Activated CD8-positive, alpha-beta memory T cell treated with anti-CD3 and anti-CD28 coated beads, Interleukin-2, amount 50 U/mL, for 4 hours (primary cell): ENCODE measurements at regions not wholly inside any gene's neighbourhood (a gene's known extent, or its start where the extent isn't known, plus 50 kb on each side); places are given as distances from the start of the nearest gene placed in this dataset.
"Not testable (repeated sequence)": the region's sequence is repeated elsewhere in the genome, so short reads cannot be mapped to it uniquely, and the experiment has no call there.

Experiments
- DNase-seq: peaks from one replicate; pipeline ENCODE4 v3.0.0-alpha.2; 2020

DNA sequence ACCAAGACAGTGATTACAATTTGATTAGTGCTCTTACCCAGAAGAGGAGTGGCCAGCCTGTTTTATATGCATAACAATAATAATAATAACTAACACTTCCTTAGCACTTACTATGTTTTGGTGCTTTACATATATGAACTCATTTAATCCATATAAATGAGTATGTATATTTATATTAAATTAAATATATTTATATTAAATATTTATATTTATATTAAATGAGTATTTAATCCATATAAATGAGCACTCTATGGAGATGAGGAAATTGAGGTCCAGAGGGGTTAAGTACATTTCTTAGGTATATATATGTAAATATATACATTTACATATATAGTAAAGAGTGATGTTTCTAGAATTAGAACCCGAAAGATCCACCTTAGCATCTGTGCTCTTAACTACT, 673.9 kb upstream of the ACVR2A start:
- no peak for DNase-seq

DNA sequence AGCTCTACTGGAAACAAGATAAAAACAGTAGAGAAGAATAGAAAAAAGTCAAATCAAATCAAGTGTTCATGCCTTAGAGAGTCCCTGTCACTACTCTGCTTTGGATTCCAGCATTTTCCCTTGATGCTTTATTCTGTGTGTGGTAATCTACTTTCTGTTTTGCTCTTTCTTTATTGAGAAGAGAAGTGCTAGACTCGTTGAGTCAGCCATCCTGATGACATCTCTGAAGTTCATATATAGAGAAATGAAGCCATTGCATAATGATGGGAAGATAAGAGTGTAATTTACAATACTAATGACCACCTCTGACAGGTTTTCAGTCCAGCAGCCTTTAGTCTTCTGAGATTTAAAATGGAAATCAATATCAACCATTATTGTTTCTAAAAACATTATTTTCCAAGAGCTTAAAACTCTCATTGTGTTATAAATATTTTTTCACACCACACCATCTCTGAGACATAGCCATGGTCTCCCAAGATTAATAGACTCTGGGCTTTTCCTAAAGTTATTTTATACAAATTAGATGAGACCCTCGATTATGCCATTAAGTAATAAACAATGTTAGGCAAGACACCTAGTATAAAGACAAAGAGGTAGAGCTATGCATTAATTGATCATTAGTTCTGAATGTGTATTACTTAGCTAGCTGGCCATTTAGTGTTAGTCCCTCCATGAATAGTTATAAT, 679.0 kb upstream of the ACVR2A start:
- no peak for DNase-seq

DNA sequence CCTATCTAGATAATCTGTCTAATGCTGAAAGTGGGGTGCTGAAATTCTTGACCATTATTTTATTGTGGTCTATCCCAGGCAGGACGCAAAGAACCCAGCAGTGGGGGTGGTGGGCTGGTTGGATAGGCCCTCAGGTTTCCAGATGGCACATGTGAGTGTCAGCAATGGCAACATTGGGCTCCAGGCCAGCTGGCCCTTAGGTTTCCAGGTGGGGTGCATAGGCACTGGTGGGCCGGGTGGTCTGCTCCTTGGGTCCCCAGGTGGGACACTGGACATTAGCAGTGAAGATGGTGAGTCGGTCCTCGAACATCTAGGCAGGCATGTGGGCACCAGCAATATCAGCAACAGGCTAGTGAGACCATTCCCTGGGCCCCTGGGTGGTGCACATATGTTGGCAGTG, 680.3 kb upstream of the ACVR2A start:
- no peak for DNase-seq

DNA sequence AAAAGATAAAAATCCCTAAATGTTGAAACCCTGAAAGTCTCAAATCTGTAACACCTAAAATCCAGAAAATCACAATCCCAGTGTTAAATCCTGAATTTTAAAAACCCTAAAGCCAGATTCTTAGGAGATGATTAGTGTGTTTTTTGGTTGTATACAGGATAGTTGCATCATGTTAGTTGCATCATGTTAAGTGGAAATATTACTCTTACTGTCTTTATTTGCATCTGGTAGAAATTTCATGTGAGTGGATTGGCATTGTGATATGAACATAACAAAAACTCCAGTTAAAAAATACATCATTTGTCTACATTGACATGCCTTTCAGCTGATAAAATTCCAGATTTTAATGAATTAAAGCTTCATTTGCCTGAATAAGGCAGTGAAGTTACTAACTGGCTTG, 683.1 kb upstream of the ACVR2A start:
- no peak for DNase-seq

DNA sequence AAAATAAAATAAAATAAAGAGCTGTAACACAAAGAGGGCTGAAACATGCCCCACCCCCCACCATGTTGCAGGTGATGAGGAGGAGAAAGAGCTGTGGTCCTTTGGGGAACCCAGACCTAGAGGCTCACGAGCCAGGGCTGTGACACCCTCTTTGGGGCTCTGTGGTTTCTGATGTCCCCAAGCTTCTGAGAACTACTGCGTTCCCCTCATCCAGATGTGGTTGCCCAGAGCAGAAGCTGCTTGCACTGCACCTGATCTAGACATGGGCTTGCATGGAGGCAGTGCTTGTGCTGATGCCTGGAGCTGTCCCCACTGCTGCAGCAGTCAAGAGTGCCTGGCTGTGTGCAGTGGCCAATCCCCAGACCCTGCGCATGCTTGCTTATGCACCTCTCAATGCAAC, 687.9 kb upstream of the ACVR2A start:
- DNase-seq, result no peak

DNA sequence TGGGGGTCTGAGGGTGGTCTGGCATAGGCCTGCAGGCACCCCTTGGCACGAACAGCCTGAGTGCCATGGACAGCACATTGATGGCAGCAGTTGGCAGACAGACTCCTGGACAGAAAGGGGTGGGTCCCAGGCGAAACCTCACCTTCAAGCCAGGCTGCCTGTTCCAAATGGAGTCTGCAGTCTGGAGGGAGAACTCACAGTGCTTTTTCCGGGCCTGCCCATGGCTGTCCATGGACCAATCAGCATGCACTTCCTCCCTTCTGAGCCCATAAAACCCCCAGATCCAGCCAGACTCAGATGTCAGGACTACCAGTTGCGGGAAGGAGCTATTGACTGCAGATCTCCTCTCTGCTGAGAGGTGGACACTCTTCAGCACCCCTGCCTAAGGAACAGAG, 694.6 kb upstream of the ACVR2A start:
- no peak for DNase-seq

DNA sequence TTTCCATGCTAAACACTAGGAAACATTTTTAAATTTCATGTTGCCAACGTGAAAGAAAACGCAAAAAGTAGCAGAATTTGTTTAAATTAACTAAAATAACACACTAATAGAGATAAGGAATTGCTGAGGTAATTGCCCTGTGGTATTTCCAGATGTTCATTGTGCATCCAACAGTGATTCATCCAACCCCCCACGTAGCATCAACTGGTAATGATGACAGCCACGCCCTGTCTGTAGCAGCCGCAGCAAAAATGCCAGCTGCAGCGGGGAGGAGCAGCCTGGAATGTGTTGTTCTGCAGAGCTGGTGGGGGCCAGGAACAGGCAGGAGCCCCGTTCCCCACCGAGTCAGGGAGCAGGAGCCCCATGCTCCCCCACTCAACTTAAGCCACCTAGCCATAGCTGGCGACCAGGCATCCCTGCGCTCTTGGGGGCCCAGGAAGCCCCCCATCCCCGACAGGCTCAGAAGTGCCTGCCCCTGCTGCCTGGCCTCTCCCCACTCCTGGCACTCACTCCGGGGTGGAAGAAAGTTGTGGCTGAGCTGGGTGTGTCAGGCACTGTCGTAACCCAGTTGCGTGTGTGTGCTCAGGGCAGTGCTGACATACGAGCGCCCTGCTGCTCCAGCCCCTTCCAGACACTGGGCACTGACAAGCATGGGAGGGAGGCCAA, 695.1 kb upstream of the ACVR2A start:
- no peak for DNase-seq

DNA sequence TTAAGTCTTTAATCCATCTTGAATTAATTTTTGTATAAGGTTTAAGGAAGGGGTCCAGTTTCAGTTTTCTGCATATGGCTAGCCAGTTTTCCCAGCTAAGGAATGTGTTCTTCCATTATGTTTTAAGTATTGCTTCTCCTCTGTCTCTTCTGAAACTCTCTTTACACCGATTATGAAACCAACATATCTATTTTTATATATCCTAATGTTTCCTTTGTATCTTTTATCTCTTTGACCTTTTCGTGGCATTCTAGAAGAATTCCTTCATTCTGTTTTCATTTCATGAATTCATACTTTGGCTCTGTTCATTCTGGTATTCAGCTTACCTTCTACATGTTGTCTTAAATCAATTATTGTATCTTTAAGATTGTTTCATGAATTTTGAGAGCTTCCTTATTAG, 697.0 kb upstream of the ACVR2A start:
- no peak for DNase-seq

DNA sequence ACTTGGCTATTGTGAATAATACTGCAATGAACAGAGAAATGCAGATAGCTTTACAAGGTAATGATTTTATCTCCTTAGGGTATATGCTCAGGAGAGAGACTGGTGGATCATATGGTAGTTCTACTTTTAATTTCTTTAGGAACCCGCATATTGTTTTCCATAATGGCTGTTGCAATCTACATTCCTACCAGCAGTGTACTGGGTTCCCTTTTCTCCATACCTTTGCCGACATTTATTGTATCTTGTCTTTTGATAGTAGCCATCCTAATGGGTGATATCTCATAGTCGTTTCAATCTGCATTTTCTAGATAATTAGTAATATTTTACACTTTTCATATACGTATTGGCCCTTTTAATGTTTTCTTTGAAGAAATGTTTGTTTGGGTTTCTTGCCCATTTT, 702.9 kb upstream of the ACVR2A start:
- no peak for DNase-seq

DNA sequence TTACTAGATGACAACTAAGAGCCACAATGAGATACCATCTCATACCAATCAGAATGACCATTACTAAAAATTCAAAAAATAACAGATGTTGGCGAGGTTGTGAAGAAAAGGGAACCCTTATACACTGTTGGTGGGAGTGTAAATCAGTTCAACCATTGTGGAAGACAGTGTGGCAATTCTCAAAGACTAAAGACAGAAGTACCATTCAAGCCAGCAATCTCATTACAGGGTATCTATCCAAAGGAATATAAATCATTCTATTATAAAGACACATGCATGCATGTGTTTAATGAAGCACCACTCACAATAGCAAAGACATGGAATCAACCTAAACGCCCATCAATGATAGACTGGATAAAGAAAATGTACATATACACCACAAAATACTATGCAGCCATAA, 705.1 kb upstream of the ACVR2A start:
- not testable (repeated sequence) for DNase-seq

DNA sequence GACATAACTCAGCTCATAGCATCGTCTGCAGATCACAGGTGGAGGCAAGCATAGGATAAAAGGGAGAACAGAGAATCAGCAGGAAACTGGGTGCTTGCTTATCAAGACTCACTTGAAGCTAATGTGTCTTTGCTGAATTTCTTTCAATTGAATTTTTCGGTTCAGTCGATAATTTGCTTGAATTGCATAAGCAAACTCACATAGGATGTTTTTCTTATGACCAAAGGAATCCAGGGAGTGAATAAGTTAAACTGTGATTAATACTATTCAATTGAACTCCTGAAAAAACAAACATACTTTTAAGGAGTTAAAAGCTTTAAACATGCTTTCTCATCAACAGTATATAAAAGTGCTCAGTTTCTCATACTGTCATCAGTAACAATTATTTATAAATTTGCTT, 707.1 kb upstream of the ACVR2A start:
- DNase-seq, result no peak

DNA sequence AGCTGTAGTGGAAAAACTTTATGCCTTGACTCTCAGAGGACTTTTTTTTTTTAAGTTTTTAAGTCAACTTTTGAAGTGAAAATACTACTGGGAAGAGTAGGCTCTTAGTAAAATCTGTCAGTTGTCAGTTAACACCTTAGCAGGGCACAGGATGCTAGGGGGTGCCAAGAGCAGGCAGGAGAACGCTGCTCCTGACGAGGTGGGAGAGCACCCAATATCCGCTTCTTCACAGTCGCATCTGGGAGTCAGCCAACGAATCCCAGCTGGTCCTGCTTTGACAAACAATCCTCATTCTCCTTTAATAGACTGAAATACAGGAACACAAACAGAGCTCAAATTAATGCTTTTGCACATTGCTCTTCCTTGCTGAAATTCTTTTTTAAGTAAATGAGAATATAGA, 709.5 kb upstream of the ACVR2A start:
- no peak for DNase-seq

DNA sequence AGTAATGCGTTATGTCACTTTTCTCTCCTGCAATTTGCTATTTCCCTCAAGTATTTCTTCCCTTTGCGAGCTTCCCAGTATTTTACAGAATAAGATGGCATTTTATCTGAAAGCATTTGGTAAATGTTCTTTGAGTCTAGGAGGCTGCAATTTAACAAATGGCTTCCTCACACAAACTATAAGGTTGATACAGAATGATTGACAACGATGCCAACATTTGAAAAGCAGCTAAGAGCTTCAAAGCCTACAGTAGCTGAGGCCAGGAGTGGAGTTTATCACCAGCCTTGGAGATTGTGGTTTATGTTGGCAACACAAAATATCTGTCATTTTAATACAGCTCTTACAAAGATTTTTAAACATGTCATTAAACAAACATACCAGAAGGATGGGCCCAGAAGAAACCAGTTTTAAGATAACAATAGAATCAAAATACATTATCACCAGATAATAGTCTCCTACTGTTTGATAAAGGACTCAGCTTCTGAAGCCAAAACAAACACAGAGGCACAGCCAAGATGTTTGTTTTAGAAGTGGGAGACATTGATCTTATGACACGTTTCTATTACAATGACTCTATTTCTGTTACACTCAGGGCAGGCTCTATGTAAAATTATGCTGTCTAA, 711.4 kb upstream of the ACVR2A start:
- no peak for DNase-seq

DNA sequence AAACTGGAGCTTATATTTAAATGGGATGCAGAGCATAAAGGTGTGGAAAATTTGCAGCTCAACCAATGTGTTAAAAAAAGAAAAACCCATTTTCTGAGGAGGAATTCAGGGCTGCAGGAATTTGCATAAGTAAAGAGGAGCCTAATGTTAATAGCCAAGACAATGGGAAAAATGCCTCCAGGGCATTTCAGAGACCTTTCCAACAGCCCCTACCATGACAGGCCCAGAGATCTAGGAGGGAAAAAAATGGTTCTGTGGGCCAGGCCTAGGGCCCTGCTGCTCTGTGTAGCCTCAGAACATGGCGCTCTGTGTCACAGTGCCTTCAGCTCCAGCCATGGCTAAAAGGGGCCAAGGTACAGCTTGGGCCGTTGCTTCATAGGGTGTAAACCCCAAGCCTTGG, 719.7 kb upstream of the ACVR2A start:
- no peak for DNase-seq

DNA sequence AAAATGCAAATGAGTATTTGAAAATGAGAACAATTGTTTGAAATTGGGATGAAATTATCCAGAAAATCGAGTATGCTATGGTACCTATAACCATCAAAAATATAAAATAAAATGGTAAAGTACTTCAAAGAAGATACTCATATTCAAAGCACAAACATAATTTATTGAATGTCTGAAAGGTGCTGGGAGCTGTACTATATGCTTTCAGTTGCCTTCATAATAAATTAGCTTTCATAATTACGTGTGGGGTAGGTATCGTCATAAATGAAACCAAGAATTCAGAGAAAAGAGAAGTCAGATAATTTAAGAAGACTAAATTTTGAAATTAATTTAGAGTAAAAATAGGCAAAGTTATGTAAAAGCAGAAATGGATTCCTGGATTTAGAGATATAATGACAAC, 721.9 kb upstream of the ACVR2A start:
- DNase-seq, result no peak

DNA sequence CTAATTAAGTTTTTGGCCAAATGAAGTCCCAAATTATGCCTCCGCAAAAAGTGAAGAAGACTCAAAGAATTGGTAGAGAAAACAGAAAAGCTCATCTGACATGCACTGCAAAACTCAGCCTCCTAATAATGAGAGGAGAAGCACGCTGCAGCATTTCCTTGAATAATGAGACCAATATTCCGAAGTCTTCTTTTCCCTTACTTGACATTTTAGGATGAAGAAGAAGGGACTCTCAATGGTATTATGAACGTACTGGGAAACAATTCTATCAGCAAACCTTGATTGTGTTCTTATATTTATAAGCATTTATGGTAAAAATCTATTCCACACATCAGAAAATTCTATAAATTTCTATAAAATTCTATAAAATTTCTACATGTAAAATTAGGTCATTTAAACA, 733.9 kb upstream of the ACVR2A start:
- DNase-seq, result no peak

DNA sequence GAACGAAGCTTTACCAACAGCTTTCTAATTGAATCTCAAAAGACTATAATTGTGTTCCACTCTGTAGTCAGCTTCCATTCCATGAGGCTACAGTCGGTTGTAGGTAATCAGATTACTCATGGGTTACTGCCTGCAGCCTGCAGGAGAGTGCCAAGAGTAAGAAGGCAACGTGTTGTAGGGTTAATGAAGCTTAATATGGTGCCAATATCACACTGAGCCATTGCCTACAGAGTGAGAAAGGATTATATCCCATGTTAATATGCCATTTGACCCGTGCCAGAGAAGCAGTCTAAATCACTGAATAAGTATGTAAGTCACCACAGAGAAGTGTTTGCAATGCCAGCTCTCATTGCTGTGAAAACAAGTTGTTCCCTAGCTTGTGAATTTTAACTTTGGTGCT, 734.5 kb upstream of the ACVR2A start:
- DNase-seq, result no peak

DNA sequence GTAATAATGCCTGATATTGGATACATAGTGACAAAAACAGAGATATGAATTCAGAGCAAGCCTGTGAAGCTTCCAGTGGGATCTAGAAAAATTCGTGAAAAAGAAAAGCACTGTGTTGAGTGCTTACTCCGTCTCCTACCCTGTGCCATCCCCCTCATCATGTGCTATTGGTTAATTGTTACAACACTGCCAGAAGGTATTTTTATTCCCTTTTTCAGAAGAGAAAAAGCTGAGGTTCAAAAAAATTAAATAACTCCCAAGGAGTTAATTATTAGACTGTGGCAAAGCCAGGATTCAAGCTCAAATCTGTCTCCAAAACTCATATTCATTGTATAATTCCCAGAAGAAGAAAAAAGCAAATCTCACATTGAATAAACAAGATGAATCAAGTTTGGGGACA, 735.5 kb upstream of the ACVR2A start:
- DNase-seq, result no peak

DNA sequence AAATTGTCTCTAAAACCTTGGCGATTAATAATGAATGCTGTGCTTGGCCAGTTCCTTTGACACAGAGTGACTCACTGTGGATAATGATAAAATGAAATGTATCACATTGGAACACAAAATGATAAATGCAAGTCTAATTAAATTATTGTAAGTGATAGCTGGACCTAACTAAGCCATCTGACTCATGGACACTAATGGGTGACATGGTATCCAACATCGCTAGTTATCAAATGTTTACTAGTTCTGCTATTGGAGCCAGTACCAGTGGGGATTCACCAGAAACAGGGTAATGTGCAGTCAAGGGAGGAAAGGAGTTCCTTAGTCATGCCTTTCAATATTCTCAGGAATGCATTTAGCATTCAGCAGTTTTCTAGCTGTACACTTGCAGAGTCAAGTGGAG, 736.3 kb upstream of the ACVR2A start:
- no peak for DNase-seq

DNA sequence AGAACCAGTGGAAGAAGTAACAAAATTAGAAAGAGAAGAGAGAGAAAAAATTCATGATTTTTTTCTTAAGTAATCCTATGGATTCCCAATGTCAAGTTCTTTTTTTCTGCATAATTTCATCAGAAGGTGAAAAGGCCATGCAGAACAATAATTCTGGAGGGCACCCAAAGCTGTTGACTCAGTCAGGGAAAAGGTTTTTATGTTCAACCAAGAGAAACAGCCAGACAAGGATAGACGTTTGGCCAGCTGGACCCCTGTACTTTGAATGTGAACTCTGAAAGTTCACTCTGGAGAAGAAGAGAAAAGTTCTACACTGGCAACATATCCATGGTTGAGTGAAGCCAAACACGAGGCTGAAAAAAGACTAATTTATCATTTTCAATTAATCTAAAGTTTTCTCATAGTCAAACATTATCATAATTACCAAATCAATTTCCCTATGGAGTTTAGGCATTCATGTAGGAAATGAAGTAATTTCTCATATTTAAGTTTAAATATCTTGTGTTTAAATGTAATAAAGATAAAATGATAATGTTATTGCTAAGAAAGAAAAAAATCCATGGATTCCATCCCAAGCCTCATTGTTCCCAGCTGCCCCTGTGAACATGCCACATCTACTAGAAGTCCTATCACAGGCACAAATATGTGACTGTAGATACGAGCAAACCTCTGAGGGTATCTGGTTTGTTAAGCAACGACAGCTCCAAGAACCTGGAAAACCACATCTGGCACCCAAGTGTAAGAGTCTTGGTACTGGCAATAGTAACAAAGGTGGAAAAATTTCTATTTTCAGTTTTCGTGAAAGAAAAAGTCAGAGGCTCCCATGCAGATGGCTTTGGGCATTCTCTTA, 742.7 kb upstream of the ACVR2A start:
- DNase-seq, result no peak

DNA sequence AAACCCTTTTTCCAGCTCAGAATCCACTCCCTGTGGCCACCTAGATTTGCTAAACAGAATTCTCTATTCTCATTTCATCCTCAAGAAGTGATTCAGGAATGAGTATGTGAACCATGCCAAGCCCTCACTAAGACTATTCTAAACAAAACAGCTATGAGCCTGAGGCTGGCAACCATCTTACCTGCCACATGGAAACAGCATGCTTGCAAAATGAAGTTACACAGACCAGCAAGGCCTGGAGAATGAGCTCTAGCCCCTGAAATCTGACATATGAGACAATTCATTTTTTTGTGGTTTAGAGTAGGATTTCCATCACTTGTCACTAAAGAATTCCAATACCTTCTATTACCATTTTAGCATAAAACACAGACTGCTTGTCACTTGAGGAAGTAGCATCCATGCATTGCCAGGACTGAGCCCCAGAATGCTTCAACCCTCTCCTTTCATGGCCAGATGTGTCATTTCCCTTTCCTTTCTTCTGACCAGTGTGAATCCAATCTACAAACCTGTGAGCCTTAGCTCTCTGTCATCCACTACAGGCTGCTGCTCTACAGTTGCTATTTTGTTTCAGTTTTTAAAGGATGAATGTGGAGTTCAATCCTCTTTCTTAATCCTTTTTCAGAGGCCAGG, 744.3 kb upstream of the ACVR2A start:
- no peak for DNase-seq

DNA sequence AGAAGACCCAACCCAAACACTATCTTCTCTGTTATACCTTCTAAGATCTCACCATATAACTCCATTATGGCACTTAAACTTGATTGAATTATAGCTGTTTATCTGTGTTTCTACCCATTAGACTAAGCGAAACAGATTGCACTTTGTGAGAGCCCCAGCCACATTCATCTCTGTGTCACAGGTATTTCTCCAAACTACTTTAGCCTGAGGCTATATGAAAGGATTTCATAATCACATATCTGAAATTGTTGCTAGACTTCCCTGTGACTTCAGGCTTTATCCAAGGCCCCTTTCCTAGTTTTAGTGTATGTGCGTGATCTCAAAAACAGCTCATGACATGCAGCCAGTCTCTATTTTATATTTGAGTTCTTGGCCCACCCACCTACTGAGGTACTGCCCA, 745.0 kb upstream of the ACVR2A start:
- no peak for DNase-seq

DNA sequence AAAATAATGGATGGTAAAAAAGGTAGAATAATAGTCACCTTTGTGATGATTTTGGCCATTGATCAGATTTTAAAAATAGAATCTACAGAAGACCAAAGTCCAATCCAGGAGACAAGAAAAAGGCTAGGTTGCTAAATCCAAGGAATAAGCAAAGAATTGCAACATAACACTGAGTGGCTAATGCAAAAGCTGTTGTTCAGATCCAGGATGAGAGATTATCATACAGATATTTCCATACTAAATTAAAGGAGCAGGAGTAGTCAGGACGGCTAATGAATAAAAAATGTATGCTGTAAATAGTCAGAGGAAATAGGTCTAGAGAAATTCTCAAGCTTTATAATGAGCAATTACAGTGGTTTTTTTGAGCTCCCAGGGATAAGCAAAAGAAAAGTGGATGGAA, 745.9 kb upstream of the ACVR2A start:
- no peak for DNase-seq
